ENCODE measurements at regions not wholly inside any gene's neighbourhood (a gene's known extent, or its start where the extent isn't known, plus 50 kb on each side); places are given as distances from the start of the nearest gene placed in this dataset.

GRCh38 chr20:48340883-48341281, 486.9 kb downstream of the PREX1 start:
- H3K36me3 ChIP-seq: no peaks in the 10 kb centered on the region
- no peak overlapping the region for H3K27ac ChIP-seq

GRCh38 chr20:48339986-48340882, 487.6 kb downstream of the PREX1 start:
- no peak for DNase-seq
- H3K27me3 ChIP-seq (ENCODE audit: insufficient read depth, low read depth, severe bottlenecking): no peaks in the 10 kb centered on the region
- H3K36me3 ChIP-seq: no peaks in the 10 kb centered on the region
- H3K9me3 ChIP-seq (ENCODE audit: severe bottlenecking): no peaks in the 10 kb centered on the region
- H3K4me3 ChIP-seq (ENCODE audit: low read depth, low read length): no peak overlapping the region
- H3K27ac ChIP-seq: no peak overlapping the region
- TF ChIP-seq CTCF (IDR thresholded peaks at IDR 0.05; ENCODE audit: low read depth, low read length): no peak

More at GRCh38 chr20:48340883-48341281, 486.9 kb downstream of the PREX1 start:
- no peak overlapping the region for H3K4me3 ChIP-seq (ENCODE audit: low read depth, low read length)
- H3K9me3 ChIP-seq (ENCODE audit: severe bottlenecking): no peaks in the 10 kb centered on the region
- no peak for DNase-seq
- TF ChIP-seq CTCF (IDR thresholded peaks at IDR 0.05; ENCODE audit: low read depth, low read length): no peak
- H3K27me3 ChIP-seq (ENCODE audit: insufficient read depth, low read depth, severe bottlenecking): no peaks in the 10 kb centered on the region

GRCh38 chr20:48339190-48339985, 488.4 kb downstream of the PREX1 start:
- no peak for DNase-seq
- TF ChIP-seq CTCF (IDR thresholded peaks at IDR 0.05; ENCODE audit: low read depth, low read length): no peak
- Histone ChIP-seq H3K9me3 (ENCODE audit: severe bottlenecking) (no peaks in the 10 kb centered on the region), H3K36me3 (no peaks in the 10 kb centered on the region), H3K27me3 (ENCODE audit: insufficient read depth, low read depth, severe bottlenecking) (no peaks in the 10 kb centered on the region), H3K4me3 (ENCODE audit: low read depth, low read length) (no peak overlapping the region), H3K27ac (no peak overlapping the region)

DNA sequence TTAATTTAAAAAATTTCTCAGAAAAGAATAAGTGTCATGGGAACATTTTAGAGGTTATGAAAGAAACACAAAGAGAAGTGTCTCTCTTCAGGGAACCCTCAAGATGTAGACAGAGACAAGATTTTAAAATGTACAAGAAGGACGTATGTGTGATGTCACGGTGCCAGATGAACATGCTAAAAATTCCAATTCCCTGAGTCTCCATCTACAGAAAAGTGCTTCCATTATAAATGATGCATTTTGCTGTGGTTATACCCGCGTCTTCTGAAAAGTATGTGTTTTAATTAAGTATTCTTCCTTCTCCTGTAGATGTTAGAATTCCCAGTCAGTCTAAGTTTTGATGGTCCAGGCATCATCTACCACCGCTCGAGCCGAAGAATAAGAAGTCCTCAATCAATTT, 489.1 kb downstream of the PREX1 start:
- no peak for TF ChIP-seq CTCF (IDR thresholded peaks at IDR 0.05; ENCODE audit: low read depth, low read length)
- no peaks in the 10 kb centered on the region for H3K9me3 ChIP-seq (ENCODE audit: severe bottlenecking)
- H3K36me3 ChIP-seq: no peaks in the 10 kb centered on the region
- DNase-seq: no peak
- H3K27me3 ChIP-seq (ENCODE audit: insufficient read depth, low read depth, severe bottlenecking): no peaks in the 10 kb centered on the region
- H3K4me3 ChIP-seq (ENCODE audit: low read depth, low read length): no peak overlapping the region
- H3K27ac ChIP-seq: no peak overlapping the region

GRCh38 chr20:48336597-48336996, 491.2 kb downstream of the PREX1 start:
- Histone ChIP-seq H3K27me3 (ENCODE audit: insufficient read depth, low read depth, severe bottlenecking) (no peaks in the 10 kb centered on the region), H3K36me3 (no peaks in the 10 kb centered on the region), H3K4me3 (ENCODE audit: low read depth, low read length) (no peak overlapping the region), H3K27ac (no peak overlapping the region), H3K9me3 (ENCODE audit: severe bottlenecking) (no peaks in the 10 kb centered on the region)
- no peak for DNase-seq
- TF ChIP-seq CTCF (IDR thresholded peaks at IDR 0.05; ENCODE audit: low read depth, low read length): no peak

Measured in WERI-Rb-1 (cell line).